GM12891 (cell line): ENCODE measurements at regions not wholly inside any gene's neighbourhood (a gene's known extent, or its start where the extent isn't known, plus 50 kb on each side); places are given as distances from the start of the nearest gene placed in this dataset.

Source experiments
- POLR2A ChIP-seq: IDR thresholded peaks from 2 replicates; pipeline ENCODE4 v1.6.1; 2011; ENCODE audit warnings: low read depth, low read length, control low read depth
- POLR2AphosphoS5 ChIP-seq: IDR thresholded peaks from 2 replicates; pipeline ENCODE4 v1.6.1; 2011; ENCODE audit warnings: low read depth, low read length, control low read depth
- POU2F2 ChIP-seq: IDR thresholded peaks from 2 replicates; pipeline ENCODE4 v1.6.1; 2011; ENCODE audit warnings: low read depth, mild to moderate bottlenecking, control low read depth, low read length, moderate library complexity
- SPI1 ChIP-seq: IDR thresholded peaks from 2 replicates; pipeline ENCODE4 v1.6.1; 2011; ENCODE audit warnings: low read depth, low read length, control low read depth
- TAF1 ChIP-seq: IDR thresholded peaks from 2 replicates; pipeline ENCODE4 v1.6.1; 2011; ENCODE audit warnings: low read depth, low read length, control low read depth

DNA sequence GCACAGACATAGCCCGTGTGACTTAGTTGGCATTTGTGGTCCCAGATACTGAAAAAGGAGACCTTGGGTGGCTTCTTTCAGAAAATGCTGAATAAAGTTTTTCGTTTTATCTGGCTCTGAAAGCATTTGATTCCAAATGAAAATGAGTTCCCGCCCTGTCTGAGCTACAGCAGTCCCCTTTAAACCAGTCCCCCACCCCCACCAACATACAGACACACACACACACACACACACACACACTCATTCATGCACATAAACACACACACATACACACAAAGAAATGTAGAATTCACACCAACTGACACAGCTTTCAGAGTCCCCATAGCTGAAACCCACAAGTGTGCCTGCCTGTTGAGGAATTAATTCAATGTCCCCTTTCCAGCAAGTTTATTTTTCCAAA, 97.0 kb upstream of the SMARCA2 start:
- no peak for TF ChIP-seq POLR2A
- TF ChIP-seq TAF1 = no peak
- no peak for TF ChIP-seq POLR2AphosphoS5
- TF ChIP-seq SPI1 = no peak
- no peak for TF ChIP-seq POU2F2
